ENCODE measurements at regions not wholly inside any gene's neighbourhood (a gene's known extent, or its start where the extent isn't known, plus 50 kb on each side); places are given as distances from the start of the nearest gene placed in this dataset.

- no peak for DNase-seq
These were observed 212.7 kb upstream of the FMR1 start for GRCh38 chrX:147699061-147699460.

GRCh38 chrX:147710301-147710700, 201.4 kb upstream of the FMR1 start:
- no peak for DNase-seq

- DNase-seq = no peak
These were observed 178.3 kb upstream of the FMR1 start for GRCh38 chrX:147733369-147733768.

GRCh38 chrX:147735364-147735763, 176.4 kb upstream of the FMR1 start:
- no peak for DNase-seq

- no peak for DNase-seq
These were observed 175.7 kb upstream of the FMR1 start for GRCh38 chrX:147736045-147736444.

- DNase-seq = no peak
These were observed 174.0 kb upstream of the FMR1 start for GRCh38 chrX:147737690-147738089.

GRCh38 chrX:147738265-147738664, 173.5 kb upstream of the FMR1 start:
- DNase-seq = no peak

GRCh38 chrX:147739196-147739595, 172.5 kb upstream of the FMR1 start:
- no peak for DNase-seq

- no peak for DNase-seq
These were observed 169.9 kb upstream of the FMR1 start for GRCh38 chrX:147741776-147742175.

GRCh38 chrX:147749308-147749707, 162.4 kb upstream of the FMR1 start:
- no peak for DNase-seq

- no peak for DNase-seq
These were observed 154.0 kb upstream of the FMR1 start for GRCh38 chrX:147757750-147758149.

- DNase-seq = no peak
These were observed 148.6 kb upstream of the FMR1 start for GRCh38 chrX:147763131-147763530.

GRCh38 chrX:147764868-147765267, 146.9 kb upstream of the FMR1 start:
- no peak for DNase-seq

GRCh38 chrX:147770858-147771257, 140.9 kb upstream of the FMR1 start:
- DNase-seq = no peak

GRCh38 chrX:147776988-147777387, 134.7 kb upstream of the FMR1 start:
- no peak for DNase-seq

- no peak for DNase-seq
These were observed 132.5 kb upstream of the FMR1 start for GRCh38 chrX:147779173-147779572.

GRCh38 chrX:147781844-147782243, 129.9 kb upstream of the FMR1 start:
- no peak for DNase-seq

GRCh38 chrX:147788641-147789350, 122.9 kb upstream of the FMR1 start:
- DNase-seq = no peak

GRCh38 chrX:147800663-147801062, 111.1 kb upstream of the FMR1 start:
- no peak for DNase-seq

GRCh38 chrX:147803948-147804347, 107.8 kb upstream of the FMR1 start:
- peak in 1 of 2 donors; percentile 31 for DNase-seq

GRCh38 chrX:147811803-147812202, 99.9 kb upstream of the FMR1 start:
- DNase-seq = no peak

- DNase-seq = no peak
These were observed 84.6 kb upstream of the FMR1 start for GRCh38 chrX:147827070-147827469.

GRCh38 chrX:147828719-147829118, 83.0 kb upstream of the FMR1 start:
- no peak for DNase-seq

- no peak for DNase-seq
These were observed 78.9 kb upstream of the FMR1 start for GRCh38 chrX:147832707-147833348.

Data from hippocampal formation (tissue), 2 donors.